ENCODE measurements at regions not wholly inside any gene's neighbourhood (a gene's known extent, or its start where the extent isn't known, plus 50 kb on each side); places are given as distances from the start of the nearest gene placed in this dataset.

- no peak for DNase-seq (ENCODE audit: low read depth in 4 of 4, low spot score in 2 of 4)
Observed at GRCh38 chr5:96248131-96248530, 184.9 kb downstream of the PCSK1 start.

GRCh38 chr5:96247708-96248107, 185.3 kb downstream of the PCSK1 start:
- DNase-seq (ENCODE audit: low read depth in 4 of 4, low spot score in 2 of 4) = no peak

GRCh38 chr5:96247097-96247701, 185.8 kb downstream of the PCSK1 start:
- no peak for DNase-seq (ENCODE audit: low read depth in 4 of 4, low spot score in 2 of 4)

DNA sequence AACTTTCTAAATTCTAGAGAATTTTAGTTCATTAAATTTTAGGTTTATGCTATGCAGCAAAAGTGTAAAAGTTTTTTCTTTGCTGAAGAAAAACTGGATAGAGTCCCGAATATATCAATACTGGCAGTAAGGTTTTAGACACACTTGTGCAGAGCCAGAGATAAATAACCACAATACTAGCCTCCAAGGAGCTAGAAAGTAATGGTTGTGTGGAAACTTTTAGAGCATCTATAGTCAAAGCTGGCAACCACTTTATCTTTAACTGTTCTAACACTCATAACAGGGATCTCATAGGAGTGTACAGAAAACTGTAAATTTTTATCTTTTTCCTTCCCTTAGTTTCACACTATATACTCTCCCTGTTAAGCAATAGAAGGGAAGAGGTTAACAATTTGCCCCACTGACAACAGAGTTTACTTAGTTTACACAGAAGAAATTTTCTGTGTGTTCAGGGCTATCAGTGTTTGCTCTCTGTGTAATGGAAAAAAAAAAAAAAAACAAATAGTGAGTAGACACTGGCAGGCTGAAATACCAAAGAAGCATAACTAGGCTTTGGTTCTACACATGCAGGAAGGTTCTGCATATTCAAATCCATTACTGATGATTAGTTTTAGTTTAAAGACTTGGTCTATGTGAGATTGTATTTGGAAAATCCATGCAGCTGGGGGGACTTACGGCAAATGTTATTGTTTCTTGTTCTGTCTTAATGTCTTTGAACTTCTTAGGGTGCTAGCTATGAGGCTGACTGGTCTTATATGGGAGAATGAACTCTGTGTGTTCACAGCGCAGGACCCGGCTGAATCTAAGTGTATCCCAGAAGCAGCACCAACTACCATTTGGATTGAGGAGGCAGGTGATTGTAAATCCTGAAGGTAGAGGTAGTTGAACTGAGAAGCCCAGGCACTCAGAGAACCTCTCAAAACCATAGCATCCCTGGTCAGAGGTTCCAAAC, 187.6 kb downstream of the PCSK1 start:
- DNase-seq (ENCODE audit: low read depth in 4 of 4, low spot score in 2 of 4) = no peak

GRCh38 chr5:96244696-96245095, 188.4 kb downstream of the PCSK1 start:
- DNase-seq (ENCODE audit: low read depth in 4 of 4, low spot score in 2 of 4) = no peak

DNA sequence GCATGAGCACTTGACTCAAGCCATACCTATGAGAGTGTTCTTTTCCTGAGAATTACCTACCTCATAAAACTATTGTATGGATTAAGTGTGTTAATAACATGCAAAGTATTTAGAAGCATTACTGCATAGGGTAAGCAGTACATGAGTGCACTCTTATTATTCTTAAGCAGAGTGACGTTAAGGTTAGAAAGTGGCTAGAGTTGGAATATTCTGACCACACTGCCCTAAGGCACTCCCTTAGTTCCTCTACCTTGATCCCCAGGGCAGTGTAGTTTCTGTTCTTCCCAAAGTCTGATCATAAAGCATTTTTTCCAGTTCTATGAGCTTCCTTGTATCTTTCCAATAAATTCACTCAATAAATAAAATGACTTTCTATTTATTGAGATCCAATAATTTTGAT, 189.2 kb downstream of the PCSK1 start:
- no peak for DNase-seq (ENCODE audit: low read depth in 4 of 4, low spot score in 2 of 4)

- no peak for DNase-seq (ENCODE audit: low read depth in 4 of 4, low spot score in 2 of 4)
Observed at GRCh38 chr5:96243203-96243602, 189.8 kb downstream of the PCSK1 start.

DNA sequence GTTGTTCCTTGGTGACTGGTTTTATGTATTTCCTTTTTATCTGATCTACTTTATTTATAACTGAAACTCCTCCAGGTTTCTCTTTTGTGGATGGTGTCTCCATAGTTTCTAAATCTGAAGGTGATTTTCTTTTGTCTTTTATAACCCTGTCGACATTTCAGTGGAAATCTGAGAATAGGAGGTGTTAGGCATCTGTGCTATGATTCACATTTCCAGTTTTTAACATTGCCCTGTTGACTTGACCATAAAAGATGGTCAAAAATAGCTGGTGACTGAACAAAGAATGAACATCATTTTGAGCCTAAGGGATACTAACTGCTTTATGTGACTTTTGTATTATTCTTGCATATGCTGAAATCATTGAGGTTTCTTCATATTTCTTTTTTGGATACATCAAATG, 190.5 kb downstream of the PCSK1 start:
- no peak for DNase-seq (ENCODE audit: low read depth in 4 of 4, low spot score in 2 of 4)

DNA sequence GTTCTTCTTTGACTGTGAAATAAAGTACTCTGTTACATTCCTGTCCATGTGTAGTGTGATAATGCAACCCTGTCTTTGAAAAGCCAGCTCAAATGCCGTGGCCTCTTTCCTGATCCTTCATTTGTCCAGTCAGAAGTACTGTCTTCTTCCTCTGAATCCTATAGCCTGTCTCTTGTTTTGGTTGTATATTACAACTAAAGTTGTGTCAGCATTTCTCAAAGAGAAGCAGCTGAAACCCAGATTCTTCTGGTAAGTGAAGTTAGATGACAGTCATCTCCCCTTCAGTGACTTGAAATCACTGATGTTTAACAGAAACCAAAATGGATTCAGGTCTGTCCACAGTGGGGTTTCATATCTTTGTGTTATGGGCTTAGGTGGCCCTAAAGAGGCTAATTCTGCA, 196.2 kb downstream of the PCSK1 start:
- DNase-seq (ENCODE audit: low read depth in 4 of 4, low spot score in 2 of 4) = no peak

DNA sequence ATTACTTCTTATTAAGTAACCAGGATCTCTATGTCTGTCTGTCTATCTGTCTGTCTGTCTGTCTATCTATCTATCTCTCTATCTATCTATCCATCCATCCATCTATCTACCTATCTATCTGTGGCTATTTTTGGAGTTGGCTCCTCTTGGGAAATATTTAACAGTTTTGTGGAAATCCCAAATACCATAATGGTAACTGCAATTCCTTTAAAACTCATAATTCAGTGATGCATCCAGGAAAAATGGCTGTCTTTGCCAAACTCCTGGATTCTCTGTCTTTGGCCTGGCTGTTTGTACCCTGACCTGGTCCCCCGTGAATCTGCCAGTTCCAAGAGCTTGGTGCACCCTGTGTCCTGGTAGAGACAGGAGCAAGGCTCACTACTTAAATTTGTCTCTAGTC, 197.0 kb downstream of the PCSK1 start:
- DNase-seq (ENCODE audit: low read depth in 4 of 4, low spot score in 2 of 4) = no peak

DNA sequence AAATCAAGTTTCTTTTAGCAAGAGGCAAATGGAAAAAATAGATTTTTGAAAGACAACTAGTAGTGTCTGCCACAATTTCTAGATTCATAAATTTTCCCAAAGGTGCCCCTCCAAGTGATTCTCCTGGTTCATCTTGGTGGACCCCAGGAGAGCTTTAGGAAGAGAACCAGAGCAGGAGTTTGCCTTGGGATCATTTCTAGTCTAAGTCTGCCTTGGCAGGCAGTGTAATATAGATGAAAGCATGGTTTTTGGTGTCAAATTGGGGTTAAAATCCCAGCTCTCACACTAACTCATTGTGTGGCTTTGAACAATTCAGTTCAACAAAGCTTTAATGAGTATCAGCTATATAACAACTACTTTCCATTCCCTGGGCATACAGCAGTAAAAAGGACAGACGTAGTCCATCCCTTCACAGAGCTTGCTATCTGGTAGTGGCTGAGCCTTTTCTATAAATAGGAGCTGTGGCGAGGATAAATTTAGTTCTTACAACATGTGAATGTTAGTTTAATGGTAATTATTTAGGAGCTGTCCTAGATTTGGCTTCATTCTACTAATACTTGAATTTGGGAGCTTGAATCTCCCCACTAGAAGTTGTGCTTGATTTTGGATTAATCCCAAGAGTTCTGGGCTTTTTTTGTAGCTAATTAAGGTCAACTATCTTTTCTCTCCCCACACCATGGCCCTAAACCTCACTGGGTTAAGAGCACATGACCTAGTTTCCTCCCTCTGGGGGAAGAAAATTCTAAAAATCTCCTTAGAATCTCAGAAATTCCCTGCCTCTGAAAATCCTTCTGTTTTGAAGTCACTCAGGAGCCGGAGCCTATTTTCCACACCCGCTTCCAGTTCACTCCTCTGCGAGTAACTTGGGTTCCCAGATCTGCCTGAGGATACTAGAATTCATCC, 197.8 kb downstream of the PCSK1 start:
- DNase-seq (ENCODE audit: low read depth in 4 of 4, low spot score in 2 of 4) = no peak

DNA sequence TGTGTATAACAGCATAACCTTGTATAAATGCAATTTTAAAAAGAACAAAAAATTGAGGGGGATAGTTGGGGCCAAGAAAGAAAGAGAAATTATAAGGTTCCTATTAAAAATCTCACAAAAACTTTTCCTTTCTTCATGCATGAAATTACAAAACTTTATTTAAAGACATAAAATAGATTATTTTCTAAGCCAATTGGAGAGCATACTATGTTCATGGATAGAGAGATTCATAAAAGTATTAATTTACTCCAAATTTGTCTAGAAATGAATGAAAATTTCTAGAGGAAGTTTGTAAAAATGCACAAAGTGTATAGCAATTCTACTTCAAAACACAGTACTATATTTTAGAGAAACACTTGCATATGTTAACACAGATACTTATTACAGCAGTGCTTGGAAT, 200.4 kb downstream of the PCSK1 start:
- DNase-seq (ENCODE audit: low read depth in 4 of 4, low spot score in 2 of 4) = no peak

GRCh38 chr5:96229188-96229587, 203.9 kb downstream of the PCSK1 start:
- no peak for DNase-seq (ENCODE audit: low read depth in 4 of 4, low spot score in 2 of 4)

DNA sequence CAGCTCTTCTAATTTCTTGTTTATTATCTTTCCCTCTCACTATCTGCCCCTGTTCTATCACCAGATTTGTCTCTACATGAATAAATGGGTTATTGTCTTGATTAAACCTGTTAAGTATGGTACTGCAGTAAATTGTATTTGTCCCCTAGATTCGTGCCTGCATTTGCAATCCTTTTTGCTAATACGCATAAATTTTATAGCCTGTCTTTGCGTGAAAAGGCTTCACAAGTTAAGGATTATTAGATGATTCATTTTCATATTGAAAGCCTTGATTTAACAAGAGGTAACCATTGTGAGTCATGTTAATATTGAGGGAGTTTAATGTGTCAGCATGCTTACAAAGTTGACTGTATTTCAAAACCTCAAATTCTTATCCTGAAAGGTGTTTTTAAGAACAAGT, 204.6 kb downstream of the PCSK1 start:
- no peak for DNase-seq (ENCODE audit: low read depth in 4 of 4, low spot score in 2 of 4)

- DNase-seq (ENCODE audit: low read depth in 4 of 4, low spot score in 2 of 4) = no peak
Observed at GRCh38 chr5:96227957-96228356, 205.1 kb downstream of the PCSK1 start.

GRCh38 chr5:96226941-96227552, 206.0 kb downstream of the PCSK1 start:
- DNase-seq (ENCODE audit: low read depth in 4 of 4, low spot score in 2 of 4) = peak in 1 of 4 donors; percentile 7

DNA sequence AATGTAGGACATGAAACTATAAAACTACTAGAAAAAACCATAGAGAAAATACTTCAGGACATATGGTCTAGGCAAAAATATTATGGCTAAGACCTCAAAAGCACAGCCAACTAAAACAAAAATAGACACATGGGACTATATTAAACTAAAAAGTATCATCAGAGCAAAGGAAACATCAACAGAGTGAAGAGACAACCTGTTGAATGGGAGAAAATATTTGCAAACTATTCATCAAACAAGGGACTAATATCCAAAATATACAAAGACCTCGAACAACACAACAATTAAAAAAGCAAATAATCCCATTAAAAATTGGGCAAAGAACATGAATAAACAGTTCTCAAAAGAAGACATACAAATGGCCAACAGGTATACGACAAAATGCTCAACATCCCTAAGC, 210.9 kb downstream of the PCSK1 start:
- no peak for DNase-seq (ENCODE audit: low read depth in 4 of 4, low spot score in 2 of 4)

DNA sequence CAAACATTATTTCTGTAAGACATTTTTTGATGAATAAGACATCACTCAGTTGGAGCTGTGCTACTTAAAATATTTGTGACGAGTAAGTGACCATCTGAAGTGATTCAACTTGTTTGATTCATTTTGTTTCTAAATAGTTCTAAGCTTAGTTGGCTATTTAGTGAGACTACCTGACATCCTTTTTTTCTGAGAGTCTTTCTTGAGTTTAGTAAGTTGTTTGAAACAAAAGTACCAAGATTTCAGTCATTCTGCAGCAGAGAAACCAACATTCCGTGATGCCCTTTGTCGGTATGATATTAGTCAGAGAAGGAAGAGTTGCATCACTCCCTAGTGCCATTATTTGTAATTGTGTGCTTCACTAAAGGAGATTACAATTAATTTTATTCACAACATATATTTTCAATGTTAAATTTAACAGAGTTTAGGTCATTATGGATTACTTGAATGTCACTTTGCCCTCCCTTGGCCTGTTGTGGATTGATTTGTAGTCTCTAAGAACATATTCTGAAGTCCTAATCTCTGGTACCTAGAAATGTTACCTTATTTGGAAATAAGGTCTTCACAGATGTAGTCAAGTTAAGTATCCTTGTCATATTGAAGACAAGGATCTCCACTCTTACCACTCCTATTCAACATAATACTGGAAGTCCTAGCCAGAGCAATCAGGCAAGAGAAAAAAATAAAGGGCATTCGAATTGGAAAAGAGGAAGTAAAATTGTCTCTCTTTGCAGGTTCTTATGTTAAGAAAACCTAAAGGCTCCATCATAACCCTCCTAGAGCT, 212.2 kb downstream of the PCSK1 start:
- DNase-seq (ENCODE audit: low read depth in 4 of 4, low spot score in 2 of 4) = no peak

GRCh38 chr5:96219580-96220281, 213.3 kb downstream of the PCSK1 start:
- DNase-seq (ENCODE audit: low read depth in 4 of 4, low spot score in 2 of 4) = no peak
